Neural crest cell (in vitro differentiated cells): ENCODE measurements at regions not wholly inside any gene's neighbourhood (a gene's known extent, or its start where the extent isn't known, plus 50 kb on each side); places are given as distances from the start of the nearest gene placed in this dataset.

Experiments
- DNase-seq: peaks from one replicate; pipeline ENCODE4 v3.0.0; 2021; ENCODE audit warnings: low read depth, mixed read lengths, low spot score
- H3K27ac Mint-ChIP-seq: one replicate; pipeline ENCODE4 v1.8.0; 2021; ENCODE audit warnings: mild to moderate bottlenecking, mixed read lengths; ENCODE audit not compliant: unreplicated experiment
- H3K27me3 Mint-ChIP-seq: 2 replicates; pipeline ENCODE4 v1.8.0; 2021; ENCODE audit warnings: low read depth, mild to moderate bottlenecking, mixed read lengths
- H3K36me3 Mint-ChIP-seq: 2 replicates; pipeline ENCODE4 v1.8.0; 2021; ENCODE audit warnings: low read depth, mild to moderate bottlenecking, mixed read lengths
- H3K4me1 Mint-ChIP-seq: 2 replicates; pipeline ENCODE4 v1.8.0; 2021; ENCODE audit warnings: mixed read lengths
- H3K4me3 Mint-ChIP-seq: one replicate; pipeline ENCODE4 v1.8.0; 2021; ENCODE audit warnings: mild to moderate bottlenecking, mixed read lengths
- H3K9me3 Mint-ChIP-seq: 2 replicates; pipeline ENCODE4 v1.8.0; 2021; ENCODE audit warnings: mixed read lengths
- CTCF ChIP-seq: fragments of 200-600 bp; sonication (generic); conservative IDR thresholded peaks from 2 replicates; pipeline ENCODE4 v1.5.0; 2021; ENCODE audit warnings: antibody characterized with exemption, mild to moderate bottlenecking

- Mint-ChIP-seq H3K36me3 (peaks cover 2% of the 10 kb centered on the region), H3K4me3 (no peak overlapping the region), H3K27ac (no peak overlapping the region), H3K4me1 (no peaks in the 10 kb centered on the region), H3K9me3 (peaks cover 4% of the 10 kb centered on the region), H3K27me3 (no peaks in the 10 kb centered on the region)
- DNase-seq = no peak
- TF ChIP-seq CTCF = no peak
These were observed 199.7 kb upstream of the VSTM2A start for GRCh38 chr7:54342458-54342857.

GRCh38 chr7:54343511-54343910 lies 198.7 kb upstream of the VSTM2A start:
- no peaks in the 10 kb centered on the region for H3K4me1 Mint-ChIP-seq
- no peak for DNase-seq
- H3K4me3 Mint-ChIP-seq = no peak overlapping the region
- H3K9me3 Mint-ChIP-seq = peaks cover 11% of the 10 kb centered on the region
- TF ChIP-seq CTCF = no peak
- no peak overlapping the region for H3K27ac Mint-ChIP-seq
- H3K36me3 Mint-ChIP-seq = peaks cover 2% of the 10 kb centered on the region
- no peaks in the 10 kb centered on the region for H3K27me3 Mint-ChIP-seq

DNA sequence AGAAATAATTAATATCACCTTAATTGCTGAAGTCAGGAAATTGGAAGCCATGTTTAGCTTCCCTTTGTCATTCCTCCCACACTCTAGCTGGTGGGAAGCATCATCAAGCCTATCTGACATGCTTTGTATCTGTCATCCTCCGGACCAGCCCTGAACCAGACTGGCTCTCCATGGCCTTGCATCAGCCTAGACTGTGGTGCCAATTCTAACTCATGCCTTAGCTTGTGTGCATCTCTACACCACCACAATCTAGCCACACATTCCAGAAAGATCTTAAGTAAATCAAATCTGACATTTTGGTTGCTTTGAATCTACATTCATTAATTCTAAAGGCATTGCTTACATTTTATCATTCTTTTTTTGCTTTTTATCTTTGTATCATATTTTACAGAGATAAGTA lies 196.4 kb upstream of the VSTM2A start:
- H3K4me3 Mint-ChIP-seq = no peak overlapping the region
- no peak for DNase-seq
- peaks cover 2% of the 10 kb centered on the region for H3K36me3 Mint-ChIP-seq
- H3K27me3 Mint-ChIP-seq = no peaks in the 10 kb centered on the region
- H3K9me3 Mint-ChIP-seq = peaks cover 11% of the 10 kb centered on the region
- H3K4me1 Mint-ChIP-seq = no peaks in the 10 kb centered on the region
- no peak for TF ChIP-seq CTCF
- H3K27ac Mint-ChIP-seq = no peak overlapping the region

DNA sequence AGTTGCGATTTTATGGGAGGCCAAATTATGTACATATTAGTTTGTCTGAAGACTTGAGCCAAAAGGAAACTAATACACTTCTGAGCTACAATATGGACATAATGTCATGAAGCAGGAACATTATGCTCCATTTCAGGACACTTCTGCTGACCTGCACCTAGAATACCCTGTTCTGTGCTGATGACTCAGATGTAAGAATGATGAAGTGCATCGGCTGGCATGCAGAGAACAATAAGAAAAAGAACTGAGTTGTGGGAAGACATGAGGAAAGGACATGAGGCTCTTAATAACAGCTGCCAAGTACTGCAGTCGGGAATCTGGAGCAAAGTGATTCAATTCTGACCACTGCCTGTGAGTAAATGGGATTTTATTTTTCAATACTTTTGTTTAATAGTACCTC lies 192.9 kb upstream of the VSTM2A start:
- H3K36me3 Mint-ChIP-seq = peaks cover 2% of the 10 kb centered on the region
- H3K9me3 Mint-ChIP-seq = peaks cover 7% of the 10 kb centered on the region
- no peak overlapping the region for H3K27ac Mint-ChIP-seq
- H3K27me3 Mint-ChIP-seq = no peaks in the 10 kb centered on the region
- no peak overlapping the region for H3K4me3 Mint-ChIP-seq
- H3K4me1 Mint-ChIP-seq = no peaks in the 10 kb centered on the region
- DNase-seq = no peak
- no peak for TF ChIP-seq CTCF

GRCh38 chr7:54354436-54354835 lies 187.7 kb upstream of the VSTM2A start:
- Mint-ChIP-seq H3K4me1 (no peaks in the 10 kb centered on the region), H3K27me3 (no peaks in the 10 kb centered on the region), H3K36me3 (no peaks in the 10 kb centered on the region), H3K9me3 (no peaks in the 10 kb centered on the region), H3K4me3 (no peak overlapping the region), H3K27ac (no peak overlapping the region)
- TF ChIP-seq CTCF = no peak
- DNase-seq = no peak

GRCh38 chr7:54355842-54356241 lies 186.3 kb upstream of the VSTM2A start:
- no peak overlapping the region for H3K27ac Mint-ChIP-seq
- TF ChIP-seq CTCF = no peak
- no peak overlapping the region for H3K4me3 Mint-ChIP-seq
- no peak for DNase-seq
- peaks cover 10% of the 10 kb centered on the region for H3K4me1 Mint-ChIP-seq
- H3K9me3 Mint-ChIP-seq = peaks cover 4% of the 10 kb centered on the region
- no peaks in the 10 kb centered on the region for H3K36me3 Mint-ChIP-seq
- H3K27me3 Mint-ChIP-seq = no peaks in the 10 kb centered on the region
